OCI-LY1 (cell line): ENCODE measurements at regions not wholly inside any gene's neighbourhood (a gene's known extent, or its start where the extent isn't known, plus 50 kb on each side); places are given as distances from the start of the nearest gene placed in this dataset.

Experiments
- EZH2 ChIP-seq: fragments of 200-600 bp; sonication (generic), shearing (Covaris generic); IDR thresholded peaks from 2 replicates; pipeline ENCODE4 v1.8.0; 2017; ENCODE audit warnings: borderline replicate concordance, mixed run types, mild to moderate bottlenecking, antibody characterized with exemption, low read length, moderate library complexity, mixed read lengths
- TF ChIP-seq, protein P1 (sequence below): fragments of 200-600 bp; sonication (generic), shearing (Covaris generic); IDR thresholded peaks from 2 replicates; pipeline ENCODE4 v1.5.1; 2017; ENCODE audit warnings: mild to moderate bottlenecking, antibody characterized with exemption, low read length, moderate library complexity, mixed read lengths

DNA sequence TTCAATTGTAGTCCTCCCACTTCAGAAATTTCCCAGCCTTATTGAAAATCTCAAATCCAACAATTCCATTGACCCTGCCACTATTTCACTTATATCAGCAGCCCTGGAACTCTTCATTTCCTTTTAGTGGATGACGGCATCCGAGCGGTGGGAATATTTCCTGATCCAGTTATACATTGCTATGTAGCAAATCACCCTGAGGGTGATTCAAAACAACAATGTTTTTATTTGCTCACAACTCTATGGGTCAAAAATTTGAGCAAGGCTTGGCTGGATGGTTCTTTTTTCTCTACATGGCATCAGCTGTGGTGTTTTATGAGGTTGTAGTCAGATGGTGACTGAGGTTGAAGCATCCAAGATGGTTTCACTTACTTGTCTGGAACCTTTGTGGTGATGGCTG, 70.5 kb downstream of the CHST2 start:
- TF ChIP-seq, protein P1, sequence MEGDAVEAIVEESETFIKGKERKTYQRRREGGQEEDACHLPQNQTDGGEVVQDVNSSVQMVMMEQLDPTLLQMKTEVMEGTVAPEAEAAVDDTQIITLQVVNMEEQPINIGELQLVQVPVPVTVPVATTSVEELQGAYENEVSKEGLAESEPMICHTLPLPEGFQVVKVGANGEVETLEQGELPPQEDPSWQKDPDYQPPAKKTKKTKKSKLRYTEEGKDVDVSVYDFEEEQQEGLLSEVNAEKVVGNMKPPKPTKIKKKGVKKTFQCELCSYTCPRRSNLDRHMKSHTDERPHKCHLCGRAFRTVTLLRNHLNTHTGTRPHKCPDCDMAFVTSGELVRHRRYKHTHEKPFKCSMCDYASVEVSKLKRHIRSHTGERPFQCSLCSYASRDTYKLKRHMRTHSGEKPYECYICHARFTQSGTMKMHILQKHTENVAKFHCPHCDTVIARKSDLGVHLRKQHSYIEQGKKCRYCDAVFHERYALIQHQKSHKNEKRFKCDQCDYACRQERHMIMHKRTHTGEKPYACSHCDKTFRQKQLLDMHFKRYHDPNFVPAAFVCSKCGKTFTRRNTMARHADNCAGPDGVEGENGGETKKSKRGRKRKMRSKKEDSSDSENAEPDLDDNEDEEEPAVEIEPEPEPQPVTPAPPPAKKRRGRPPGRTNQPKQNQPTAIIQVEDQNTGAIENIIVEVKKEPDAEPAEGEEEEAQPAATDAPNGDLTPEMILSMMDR, result no peak
- TF ChIP-seq EZH2, result no peak
